Caco-2 (cell line): ENCODE measurements at regions not wholly inside any gene's neighbourhood (a gene's known extent, or its start where the extent isn't known, plus 50 kb on each side); places are given as distances from the start of the nearest gene placed in this dataset.

Source experiments
- BruUV-seq: library from RNA; stranded (reverse); fragments of 400-500 nt; replicated peaks from 2 replicates; lab custom pipeline; 2021; lab: Mats Ljungman, UMichigan
- CTCF ChIA-PET: fragments of 300-600 bp; sonication (Branson Sonifier 250); formaldehyde crosslinking; loops from one replicate; lab custom pipeline; 2022; ENCODE audit warnings: antibody characterized with exemption; lab: Charles Lee
- POLR2A ChIA-PET: fragments of 300-600 bp; sonication (Branson Sonifier 250); formaldehyde crosslinking; loops from one replicate; lab custom pipeline; 2022; ENCODE audit warnings: antibody characterized with exemption; lab: Charles Lee
- DNase-seq, 2 experiments: peaks; one replicate each; pipeline versions ENCODE4 v3.0.0 to v3.0.0-alpha.2; 2020 to 2022
- H3K27me3 ChIP-seq: replicated peaks from 2 replicates; pipeline ENCODE4 v1.6.0; 2011; ENCODE audit warnings: low read length; ENCODE audit not compliant: control insufficient read depth, insufficient read depth
- H3K36me3 ChIP-seq: 2 replicates; pipeline ENCODE4 v1.5.1; 2011; ENCODE audit warnings: low read length; ENCODE audit not compliant: control insufficient read depth, insufficient read depth
- H3K4me1 ChIP-seq: fragments of 250-450 bp; sonication (Bioruptor Pico); 2 replicates; pipeline ENCODE4 v1.5.1; 2020; ENCODE audit warnings: mild to moderate bottlenecking
- H3K4me3 ChIP-seq: 2 replicates; pipeline ENCODE4 v1.5.1; 2011; ENCODE audit warnings: low read depth, mild to moderate bottlenecking, control low read depth, low read length
- H3K9me3 ChIP-seq: fragments of 250-450 bp; sonication (Bioruptor Pico); 2 replicates; pipeline ENCODE4 v1.5.1; 2020; ENCODE audit warnings: mild to moderate bottlenecking, moderate library complexity
- H3K27ac Mint-ChIP-seq: one replicate; pipeline ENCODE4 v1.8.0; 2022; ENCODE audit warnings: mixed read lengths; ENCODE audit not compliant: unreplicated experiment
- H3K27me3 Mint-ChIP-seq: one replicate; pipeline ENCODE4 v1.8.0; 2022; ENCODE audit warnings: mixed read lengths; ENCODE audit not compliant: insufficient read depth, unreplicated experiment
- H3K36me3 Mint-ChIP-seq: one replicate; pipeline ENCODE4 v1.8.0; 2022; ENCODE audit warnings: mild to moderate bottlenecking, mixed read lengths; ENCODE audit not compliant: insufficient read depth, unreplicated experiment
- H3K4me1 Mint-ChIP-seq: one replicate; pipeline ENCODE4 v1.8.0; 2022; ENCODE audit warnings: low read depth, mixed read lengths; ENCODE audit not compliant: unreplicated experiment
- H3K4me3 Mint-ChIP-seq: one replicate; pipeline ENCODE4 v1.8.0; 2022; ENCODE audit warnings: mild to moderate bottlenecking, moderate library complexity, mixed read lengths; ENCODE audit not compliant: unreplicated experiment
- H3K9me3 Mint-ChIP-seq: one replicate; pipeline ENCODE4 v1.8.0; 2022; ENCODE audit warnings: mixed read lengths; ENCODE audit not compliant: unreplicated experiment
- intact Hi-C: fragments of 100-400 bp; cut with micrococcal nuclease; formaldehyde crosslinking; loops from one replicate; pipeline ENCODE4 v1.10.0; 2022; ENCODE audit not compliant: unreplicated experiment
- TF ChIP-seq, protein P1 (sequence below), 2 experiments: fragments of 200-600 bp in 1 of 2; IDR thresholded peaks; 1 replicate in 1 of 2; 2 replicates in 1 of 2; pipeline versions ENCODE4 v1.5.1 to v1.8.0; 2011 to 2022; ENCODE audit warnings: antibody characterized with exemption in 1 of 2, control low read depth in 1 of 2, inconsistent platforms in 1 of 2, low read depth in 1 of 2, low read length in 1 of 2, mild to moderate bottlenecking in 1 of 2, moderate library complexity in 1 of 2; ENCODE audit not compliant: insufficient read depth in 1 of 2, severe bottlenecking in 1 of 2, unreplicated experiment in 1 of 2

DNA sequence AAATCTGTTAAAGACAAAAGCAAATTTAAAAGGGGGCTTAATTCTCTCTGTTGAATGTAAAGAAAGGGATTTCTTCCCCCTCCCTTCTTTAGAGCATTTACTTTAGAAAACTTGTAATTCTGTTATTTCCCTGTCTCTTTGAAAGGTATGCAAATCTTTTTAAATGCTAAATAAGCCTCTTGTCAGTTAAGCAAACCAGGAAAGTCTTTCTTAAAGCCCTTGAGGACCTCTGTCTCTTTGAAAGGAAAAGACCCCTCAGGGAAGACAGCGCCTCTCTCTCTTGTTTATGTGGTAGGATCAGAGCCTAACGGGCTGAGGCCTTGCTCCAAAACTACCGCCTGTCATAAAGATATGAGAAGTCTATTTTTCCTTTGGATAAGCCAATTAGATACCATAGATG is 139.9 kb upstream of the CDH7 start:
- H3K4me1 Mint-ChIP-seq: no peaks in the 10 kb centered on the region
- CTCF ChIA-PET: no interaction called here
- TF ChIP-seq, protein P1, sequence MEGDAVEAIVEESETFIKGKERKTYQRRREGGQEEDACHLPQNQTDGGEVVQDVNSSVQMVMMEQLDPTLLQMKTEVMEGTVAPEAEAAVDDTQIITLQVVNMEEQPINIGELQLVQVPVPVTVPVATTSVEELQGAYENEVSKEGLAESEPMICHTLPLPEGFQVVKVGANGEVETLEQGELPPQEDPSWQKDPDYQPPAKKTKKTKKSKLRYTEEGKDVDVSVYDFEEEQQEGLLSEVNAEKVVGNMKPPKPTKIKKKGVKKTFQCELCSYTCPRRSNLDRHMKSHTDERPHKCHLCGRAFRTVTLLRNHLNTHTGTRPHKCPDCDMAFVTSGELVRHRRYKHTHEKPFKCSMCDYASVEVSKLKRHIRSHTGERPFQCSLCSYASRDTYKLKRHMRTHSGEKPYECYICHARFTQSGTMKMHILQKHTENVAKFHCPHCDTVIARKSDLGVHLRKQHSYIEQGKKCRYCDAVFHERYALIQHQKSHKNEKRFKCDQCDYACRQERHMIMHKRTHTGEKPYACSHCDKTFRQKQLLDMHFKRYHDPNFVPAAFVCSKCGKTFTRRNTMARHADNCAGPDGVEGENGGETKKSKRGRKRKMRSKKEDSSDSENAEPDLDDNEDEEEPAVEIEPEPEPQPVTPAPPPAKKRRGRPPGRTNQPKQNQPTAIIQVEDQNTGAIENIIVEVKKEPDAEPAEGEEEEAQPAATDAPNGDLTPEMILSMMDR (IDR thresholded peaks at IDR 0.05; ENCODE audit: insufficient read depth in 1 of 2, low read depth in 1 of 2, low read length in 1 of 2, severe bottlenecking in 1 of 2, unreplicated experiment in 1 of 2): no peak
- H3K27me3 Mint-ChIP-seq: no peaks in the 10 kb centered on the region
- H3K36me3 Mint-ChIP-seq: no peaks in the 10 kb centered on the region
- BruUV-seq: no TSS peak
- no peak overlapping the region for H3K27ac Mint-ChIP-seq
- H3K4me3 ChIP-seq: no peak overlapping the region
- no peaks in the 10 kb centered on the region for H3K27me3 ChIP-seq
- no peak overlapping the region for H3K4me3 Mint-ChIP-seq
- H3K9me3 ChIP-seq: no peaks in the 10 kb centered on the region
- intact Hi-C loops: no loop called here
- H3K9me3 Mint-ChIP-seq: no peaks in the 10 kb centered on the region
- POLR2A ChIA-PET: no interaction called here
- H3K4me1 ChIP-seq: no peaks in the 10 kb centered on the region
- no peaks in the 10 kb centered on the region for H3K36me3 ChIP-seq
- no peak for DNase-seq

DNA sequence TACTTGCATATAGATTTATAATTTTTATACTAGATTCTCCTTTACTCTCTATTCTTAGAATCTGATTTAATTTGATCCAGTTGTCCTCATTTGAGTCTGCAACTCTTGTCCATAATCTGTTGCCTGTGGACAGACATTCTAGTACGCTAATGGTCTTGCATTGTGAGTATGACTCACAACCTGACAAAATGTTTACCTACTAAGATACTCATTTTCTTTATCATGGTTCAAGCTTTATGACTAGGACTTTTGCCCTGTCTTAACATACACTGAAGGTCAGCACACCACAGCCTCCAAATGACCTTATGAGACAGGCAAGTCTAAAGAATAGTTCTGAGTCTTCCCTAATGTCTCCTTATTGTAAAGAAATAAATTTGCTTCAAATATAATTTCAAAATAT is 142.3 kb upstream of the CDH7 start:
- TF ChIP-seq, protein P1 (IDR thresholded peaks at IDR 0.05; ENCODE audit: insufficient read depth in 1 of 2, low read depth in 1 of 2, low read length in 1 of 2, severe bottlenecking in 1 of 2, unreplicated experiment in 1 of 2): no peak
- CTCF ChIA-PET: no interaction called here
- H3K27me3 Mint-ChIP-seq: no peaks in the 10 kb centered on the region
- Histone ChIP-seq H3K36me3 (no peaks in the 10 kb centered on the region), H3K4me1 (no peaks in the 10 kb centered on the region), H3K4me3 (no peak overlapping the region), H3K27me3 (no peaks in the 10 kb centered on the region), H3K9me3 (no peaks in the 10 kb centered on the region)
- no peaks in the 10 kb centered on the region for H3K36me3 Mint-ChIP-seq
- no peak overlapping the region for H3K27ac Mint-ChIP-seq
- BruUV-seq: no TSS peak
- intact Hi-C loops: no loop called here
- DNase-seq: no peak
- POLR2A ChIA-PET: no interaction called here
- no peak overlapping the region for H3K4me3 Mint-ChIP-seq
- H3K9me3 Mint-ChIP-seq: no peaks in the 10 kb centered on the region
- no peaks in the 10 kb centered on the region for H3K4me1 Mint-ChIP-seq

DNA sequence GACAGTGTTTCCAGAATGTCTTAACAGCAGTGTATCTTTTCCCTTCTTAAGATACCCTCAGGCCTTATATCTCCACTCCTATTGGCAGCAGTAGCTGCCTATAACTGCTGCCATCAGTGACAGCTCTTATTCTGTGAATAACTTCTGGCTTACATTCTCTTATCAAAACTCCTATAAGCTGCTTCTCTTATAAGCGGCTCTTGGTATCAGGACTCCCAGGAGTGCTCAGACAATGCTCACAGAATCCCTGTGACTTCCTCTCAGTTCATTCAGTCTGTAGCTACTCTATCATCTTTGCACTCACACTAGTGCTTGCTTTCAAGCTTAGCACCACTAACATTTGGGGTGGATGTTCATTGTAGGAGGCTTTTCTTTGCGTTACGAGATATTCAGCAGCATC is 143.7 kb upstream of the CDH7 start:
- DNase-seq: no peak
- Histone ChIP-seq H3K27me3 (no peaks in the 10 kb centered on the region), H3K9me3 (no peaks in the 10 kb centered on the region), H3K36me3 (no peaks in the 10 kb centered on the region), H3K4me1 (no peaks in the 10 kb centered on the region), H3K4me3 (no peak overlapping the region)
- Mint-ChIP-seq H3K4me3 (no peak overlapping the region), H3K4me1 (no peaks in the 10 kb centered on the region), H3K9me3 (no peaks in the 10 kb centered on the region), H3K36me3 (no peaks in the 10 kb centered on the region), H3K27ac (no peak overlapping the region), H3K27me3 (peaks cover 3% of the 10 kb centered on the region)
- intact Hi-C loops: no loop called here
- ChIA-PET POLR2A (no interaction called here), CTCF (no interaction called here)
- BruUV-seq: no TSS peak
- TF ChIP-seq, protein P1 (IDR thresholded peaks at IDR 0.05; ENCODE audit: insufficient read depth in 1 of 2, low read depth in 1 of 2, low read length in 1 of 2, severe bottlenecking in 1 of 2, unreplicated experiment in 1 of 2): no peak
